ENCODE measurements at regions not wholly inside any gene's neighbourhood (a gene's known extent, or its start where the extent isn't known, plus 50 kb on each side); places are given as distances from the start of the nearest gene placed in this dataset.

- intact Hi-C loops (cut with micrococcal nuclease; ENCODE audit: unreplicated experiment): no loop called here
- CTCF ChIA-PET: no interaction called here
- H3K9me2 ChIP-seq (ENCODE audit: insufficient read depth): no peaks in the 10 kb centered on the region
- H3K27me3 ChIP-seq (ENCODE audit: insufficient read depth, low read depth): no peaks in the 10 kb centered on the region
- H3K4me2 ChIP-seq: no peak overlapping the region
- H3K9me3 ChIP-seq (ENCODE audit: insufficient read depth, low read depth): no peaks in the 10 kb centered on the region
- TF ChIP-seq EZH2 (IDR thresholded peaks at IDR 0.05; ENCODE audit: low read depth): no peak
- no peak for TF ChIP-seq CTCF (conservative IDR thresholded peaks at IDR 0.05)
- peaks cover 22% of the 10 kb centered on the region for H3F3A ChIP-seq (ENCODE audit: insufficient read depth, low read depth)
- no TSS peak for BruUV-seq (replicated peaks)
- no peak overlapping the region for H2AFZ ChIP-seq
- DNase-seq: no peak
- H3K36me3 ChIP-seq (ENCODE audit: low read depth): no peaks in the 10 kb centered on the region
- POLR2A ChIA-PET (ENCODE audit: unreplicated experiment): no interaction called here
- H3K27ac ChIP-seq: no peak overlapping the region
- H4K20me1 ChIP-seq (ENCODE audit: insufficient read depth): no peaks in the 10 kb centered on the region
- peaks cover 34% of the 10 kb centered on the region for H3K4me1 ChIP-seq (replicated peaks; ENCODE audit: insufficient read depth)
- no peaks in the 10 kb centered on the region for H3K79me2 ChIP-seq (ENCODE audit: low read depth)
- no peak overlapping the region for H3K4me3 ChIP-seq
These were observed 107.1 kb upstream of the PKDCC start for GRCh38 chr2:41940745-41941063.

GRCh38 chr2:41941831-41942230, 106.0 kb upstream of the PKDCC start:
- CTCF ChIA-PET: no interaction called here
- intact Hi-C loops (cut with micrococcal nuclease; ENCODE audit: unreplicated experiment): no loop called here
- no peak overlapping the region for H3K27ac ChIP-seq

GRCh38 chr2:41942278-41942677, 105.5 kb upstream of the PKDCC start:
- no peak overlapping the region for H2AFZ ChIP-seq
- intact Hi-C loops (cut with micrococcal nuclease; ENCODE audit: unreplicated experiment): no loop called here
- no peak for DNase-seq
- no peaks in the 10 kb centered on the region for H3K27me3 ChIP-seq (ENCODE audit: insufficient read depth, low read depth)
- no peaks in the 10 kb centered on the region for H3K9me2 ChIP-seq (ENCODE audit: insufficient read depth)
- H4K20me1 ChIP-seq (ENCODE audit: insufficient read depth): no peaks in the 10 kb centered on the region
- H3K9me3 ChIP-seq (ENCODE audit: insufficient read depth, low read depth): no peaks in the 10 kb centered on the region
- TF ChIP-seq CTCF (conservative IDR thresholded peaks at IDR 0.05) (no peak), EZH2 (IDR thresholded peaks at IDR 0.05; ENCODE audit: low read depth) (no peak)
- H3K79me2 ChIP-seq (ENCODE audit: low read depth): no peaks in the 10 kb centered on the region
- H3K27ac ChIP-seq: no peak overlapping the region
- H3K4me3 ChIP-seq: no peak overlapping the region
- BruUV-seq (replicated peaks): no TSS peak
- H3F3A ChIP-seq (ENCODE audit: insufficient read depth, low read depth): peaks cover 16% of the 10 kb centered on the region
- CTCF ChIA-PET: no interaction called here
- H3K36me3 ChIP-seq (ENCODE audit: low read depth): no peaks in the 10 kb centered on the region
- H3K4me1 ChIP-seq (replicated peaks; ENCODE audit: insufficient read depth): peaks cover 23% of the 10 kb centered on the region
- POLR2A ChIA-PET (ENCODE audit: unreplicated experiment): no interaction called here
- no peak overlapping the region for H3K4me2 ChIP-seq

More at GRCh38 chr2:41941831-41942230, 106.0 kb upstream of the PKDCC start:
- Histone ChIP-seq H3K9me3 (ENCODE audit: insufficient read depth, low read depth) (no peaks in the 10 kb centered on the region), H3K4me3 (no peak overlapping the region), H4K20me1 (ENCODE audit: insufficient read depth) (no peaks in the 10 kb centered on the region), H3K36me3 (ENCODE audit: low read depth) (no peaks in the 10 kb centered on the region), H3F3A (ENCODE audit: insufficient read depth, low read depth) (peaks cover 21% of the 10 kb centered on the region), H3K79me2 (ENCODE audit: low read depth) (no peaks in the 10 kb centered on the region), H3K9me2 (ENCODE audit: insufficient read depth) (no peaks in the 10 kb centered on the region), H2AFZ (no peak overlapping the region), H3K27me3 (ENCODE audit: insufficient read depth, low read depth) (no peaks in the 10 kb centered on the region), H3K4me1 (replicated peaks; ENCODE audit: insufficient read depth) (peaks cover 28% of the 10 kb centered on the region), H3K4me2 (no peak overlapping the region)
- no peak for DNase-seq
- no TSS peak for BruUV-seq (replicated peaks)
- TF ChIP-seq CTCF (conservative IDR thresholded peaks at IDR 0.05) (no peak), EZH2 (IDR thresholded peaks at IDR 0.05; ENCODE audit: low read depth) (no peak)
- POLR2A ChIA-PET (ENCODE audit: unreplicated experiment): no interaction called here

All from PC-9 (cell line).